Keratinocyte (primary cell): ENCODE measurements at regions not wholly inside any gene's neighbourhood (a gene's known extent, or its start where the extent isn't known, plus 50 kb on each side); places are given as distances from the start of the nearest gene placed in this dataset.

Experiments
- DNase-seq: peaks from one replicate; pipeline ENCODE4 v3.0.0-alpha.2; 2011; ENCODE audit warnings: low read depth, missing footprints, low spot score
- FAIRE-seq: peaks from 2 replicates; lab custom pipeline; 2011; peaks lifted over from hg19 to GRCh38; lab: Jason Lieb, UNC
- H2AFZ ChIP-seq: 2 replicates; pipeline ENCODE4 v1.6.0; 2012; ENCODE audit warnings: low read length, control low read depth, inconsistent platforms; ENCODE audit not compliant: control insufficient read depth
- H3K27ac ChIP-seq: 2 replicates; pipeline ENCODE4 v1.5.1; 2011; ENCODE audit warnings: low read length; ENCODE audit not compliant: control insufficient read depth, insufficient read depth
- H3K27me3 ChIP-seq: 3 replicates; pipeline ENCODE4 v1.6.0; 2011; ENCODE audit warnings: low read length; ENCODE audit not compliant: control insufficient read depth, insufficient read depth; ENCODE audit errors: extremely low read depth
- H3K36me3 ChIP-seq, 2 experiments: 2 replicates in 1 of 2; 3 replicates in 1 of 2; pipeline ENCODE4 v1.5.1; 2011; ENCODE audit warnings: low read length in 2 of 2, mild to moderate bottlenecking in 1 of 2; ENCODE audit not compliant: control insufficient read depth in 2 of 2, insufficient read depth in 2 of 2; ENCODE audit errors: extremely low read depth in 1 of 2
- H3K4me1 ChIP-seq: 3 replicates; pipeline ENCODE4 v1.5.1; 2011; ENCODE audit warnings: low read length; ENCODE audit not compliant: control insufficient read depth, insufficient read depth; ENCODE audit errors: extremely low read depth
- H3K4me2 ChIP-seq: 3 replicates; pipeline ENCODE4 v1.6.0; 2011; ENCODE audit warnings: low read depth, low read length; ENCODE audit not compliant: control insufficient read depth, insufficient read depth; ENCODE audit errors: extremely low read depth
- H3K4me3 ChIP-seq, 3 experiments: fragments of 200-600 bp in 1 of 3; sonication (generic) in 1 of 3; 2 replicates in 2 of 3; 3 replicates in 1 of 3; pipeline ENCODE4 v1.5.1; 2011 to 2016; ENCODE audit warnings: low read length in 3 of 3, mild to moderate bottlenecking in 3 of 3, control low read depth in 2 of 3, inconsistent platforms in 1 of 3, low read depth in 1 of 3, mixed read lengths in 1 of 3, mixed run types in 1 of 3, moderate library complexity in 1 of 3; ENCODE audit not compliant: control insufficient read depth in 2 of 3, insufficient read depth in 2 of 3; ENCODE audit errors: extremely low read depth in 1 of 3
- H3K79me2 ChIP-seq: 2 replicates; pipeline ENCODE4 v1.6.0; 2012; ENCODE audit warnings: low read length; ENCODE audit not compliant: control insufficient read depth, insufficient read depth
- H3K9ac ChIP-seq: 3 replicates; pipeline ENCODE4 v1.6.0; 2011; ENCODE audit warnings: low read length; ENCODE audit not compliant: control insufficient read depth, insufficient read depth; ENCODE audit errors: extremely low read depth
- H3K9me1 ChIP-seq: 3 replicates; pipeline ENCODE4 v1.6.0; 2011; ENCODE audit warnings: low read length; ENCODE audit not compliant: control insufficient read depth, insufficient read depth; ENCODE audit errors: extremely low read depth
- H3K9me3 ChIP-seq: 2 replicates; pipeline ENCODE4 v1.5.1; 2012; ENCODE audit warnings: low read depth, low read length; ENCODE audit not compliant: control insufficient read depth
- H4K20me1 ChIP-seq: 3 replicates; pipeline ENCODE4 v1.6.0; 2011; ENCODE audit warnings: low read length; ENCODE audit not compliant: control insufficient read depth, insufficient read depth; ENCODE audit errors: extremely low read depth
- CTCF ChIP-seq, 3 experiments: IDR thresholded peaks in 1 of 3; conservative IDR thresholded peaks in 1 of 3; optimal IDR thresholded peaks in 1 of 3; 2 replicates in 2 of 3; 3 replicates in 1 of 3; pipeline versions ENCODE3 to v1.5.1; 2011; ENCODE audit warnings: low read length in 3 of 3, mild to moderate bottlenecking in 3 of 3, moderate library complexity in 2 of 3, control low read depth in 1 of 3, inconsistent platforms in 1 of 3; ENCODE audit not compliant: insufficient read depth in 2 of 3; ENCODE audit errors: extremely low read depth in 1 of 3
- EZH2 ChIP-seq: IDR thresholded peaks from one replicate; pipeline ENCODE4 v1.6.1; 2012; ENCODE audit warnings: inconsistent platforms, mild to moderate bottlenecking, low read length, moderate library complexity
- dilution Hi-C: fragments of 300-500 bp; cut with MboI; formaldehyde crosslinking; loops from one replicate; pipeline ENCODE4 v1.7.0; 2020; ENCODE audit warnings: low sequenced_read_pairs; ENCODE audit not compliant: extremely low pct_ligation_motif_present

- Histone ChIP-seq H3K36me3 (no peaks in the 10 kb centered on the region), H3K9ac (no peak overlapping the region)
- FAIRE-seq, result no peak
Measured at GRCh38 chr7:35521941-35522340, 173.0 kb downstream of the HERPUD2 start.

GRCh38 chr7:35520810-35521625 is 173.9 kb downstream of the HERPUD2 start:
- dilution Hi-C loops, result no loop called here
- peaks cover 11% of the 10 kb centered on the region for H3K27me3 ChIP-seq
- H3K4me3 ChIP-seq, result no peak overlapping the region
- no peaks in the 10 kb centered on the region for H3K79me2 ChIP-seq
- H3K9me1 ChIP-seq, result no peaks in the 10 kb centered on the region
- H3K4me1 ChIP-seq, result no peaks in the 10 kb centered on the region
- TF ChIP-seq CTCF (optimal IDR thresholded peaks at IDR 0.05 in 1 of 3, IDR thresholded peaks at IDR 0.05 in 1 of 3, conservative IDR thresholded peaks at IDR 0.05 in 1 of 3; ENCODE audit: extremely low read depth in 1 of 3, insufficient read depth in 2 of 3, low read length in 3 of 3) (no peak), EZH2 (no peak)
- H4K20me1 ChIP-seq, result no peaks in the 10 kb centered on the region
- FAIRE-seq (no peak), DNase-seq (no peak)
- H3K9me3 ChIP-seq, result no peaks in the 10 kb centered on the region
- no peaks in the 10 kb centered on the region for H3K36me3 ChIP-seq
- H3K27ac ChIP-seq, result no peak overlapping the region
- no peak overlapping the region for H2AFZ ChIP-seq
- H3K9ac ChIP-seq, result no peak overlapping the region
- H3K4me2 ChIP-seq, result no peak overlapping the region

More at GRCh38 chr7:35521941-35522340, 173.0 kb downstream of the HERPUD2 start:
- TF ChIP-seq CTCF (optimal IDR thresholded peaks at IDR 0.05 in 1 of 3, IDR thresholded peaks at IDR 0.05 in 1 of 3, conservative IDR thresholded peaks at IDR 0.05 in 1 of 3; ENCODE audit: extremely low read depth in 1 of 3, insufficient read depth in 2 of 3, low read length in 3 of 3) (no peak), EZH2 (no peak)
- no peak overlapping the region for H2AFZ ChIP-seq
- no peaks in the 10 kb centered on the region for H3K9me3 ChIP-seq
- DNase-seq, result no peak
- H3K4me1 ChIP-seq, result no peaks in the 10 kb centered on the region
- H3K4me2 ChIP-seq, result no peak overlapping the region
- H3K79me2 ChIP-seq, result no peaks in the 10 kb centered on the region
- dilution Hi-C loops, result no loop called here
- H3K27ac ChIP-seq, result no peak overlapping the region
- no peaks in the 10 kb centered on the region for H4K20me1 ChIP-seq
- H3K9me1 ChIP-seq, result no peaks in the 10 kb centered on the region
- H3K4me3 ChIP-seq, result no peak overlapping the region
- H3K27me3 ChIP-seq, result peaks cover 11% of the 10 kb centered on the region
